Mesendoderm (in vitro differentiated cells): ENCODE measurements at regions not wholly inside any gene's neighbourhood (a gene's known extent, or its start where the extent isn't known, plus 50 kb on each side); places are given as distances from the start of the nearest gene placed in this dataset.

Experiments used
- DNase-seq: peaks from one replicate; pipeline ENCODE4 v3.0.0; 2013
- H2AK5ac ChIP-seq: 2 replicates; pipeline ENCODE4 v1.6.1; 2013; ENCODE audit warnings: low read length, inconsistent platforms
- H2BK120ac ChIP-seq: 2 replicates; pipeline ENCODE4 v1.6.1; 2013; ENCODE audit warnings: low read depth, mild to moderate bottlenecking, low read length, moderate library complexity, mixed read lengths
- H2BK15ac ChIP-seq: replicated peaks from 2 replicates; pipeline ENCODE4 v1.6.1; 2013; ENCODE audit warnings: low read depth, mild to moderate bottlenecking, moderate library complexity
- H2BK5ac ChIP-seq: 2 replicates; pipeline ENCODE4 v1.6.1; 2013; ENCODE audit warnings: low read length, inconsistent platforms
- H3K18ac ChIP-seq: 2 replicates; pipeline ENCODE4 v1.6.1; 2013; ENCODE audit warnings: mild to moderate bottlenecking, low read length, mixed read lengths
- H3K23ac ChIP-seq: one replicate; pipeline ENCODE4 v1.6.1; 2013; ENCODE audit warnings: low read length
- H3K27ac ChIP-seq: 2 replicates; pipeline ENCODE4 v1.5.1; 2013; ENCODE audit warnings: low read depth, mild to moderate bottlenecking, inconsistent platforms, low read length, moderate library complexity
- H3K27me3 ChIP-seq: 2 replicates; pipeline ENCODE4 v1.6.1; 2013; ENCODE audit warnings: low read length, control low read depth, mild to moderate bottlenecking, inconsistent platforms; ENCODE audit not compliant: insufficient read depth, poor library complexity
- H3K36me3 ChIP-seq: 2 replicates; pipeline ENCODE4 v1.6.1; 2013; ENCODE audit warnings: low read length, inconsistent platforms; ENCODE audit not compliant: control insufficient read depth, insufficient read depth
- H3K4ac ChIP-seq: one replicate; pipeline ENCODE4 v1.6.1; 2013; ENCODE audit warnings: low read depth, mild to moderate bottlenecking, low read length, moderate library complexity
- H3K4me1 ChIP-seq: 2 replicates; pipeline ENCODE4 v1.6.1; 2013; ENCODE audit warnings: low read depth, low read length, inconsistent platforms; ENCODE audit not compliant: control insufficient read depth
- H3K4me2 ChIP-seq: 2 replicates; pipeline ENCODE4 v1.6.1; 2013; ENCODE audit warnings: low read length
- H3K4me3 ChIP-seq: 2 replicates; pipeline ENCODE4 v1.5.1; 2013; ENCODE audit warnings: mild to moderate bottlenecking, low read length
- H3K56ac ChIP-seq: one replicate; pipeline ENCODE4 v1.6.1; 2013; ENCODE audit warnings: low read length
- H3K79me1 ChIP-seq: 2 replicates; pipeline ENCODE4 v1.6.1; 2013; ENCODE audit warnings: low read length, inconsistent platforms
- H3K79me2 ChIP-seq: 2 replicates; pipeline ENCODE4 v1.6.1; 2013; ENCODE audit warnings: mild to moderate bottlenecking, low read length; ENCODE audit not compliant: control insufficient read depth, insufficient read depth
- H3K9ac ChIP-seq: 2 replicates; pipeline ENCODE4 v1.6.1; 2013; ENCODE audit warnings: low read length, inconsistent platforms
- H4K5ac ChIP-seq: one replicate; pipeline ENCODE4 v1.6.1; 2013; ENCODE audit warnings: low read length
- H4K8ac ChIP-seq: one replicate; pipeline ENCODE4 v1.6.1; 2013; ENCODE audit warnings: low read depth, mild to moderate bottlenecking, control low read depth, low read length, moderate library complexity
- WGBS: extraction: QIAGEN DNeasy Blood & Tissue Kit; methylation state at CpG from one replicate; pipeline ENCODE4 v1.1.7; 2013; ENCODE audit warnings: low lambda C conversion rate, missing lambda C conversion rate; ENCODE audit not compliant: insufficient coverage; ENCODE audit errors: extremely low coverage; 5-methylcytosine and 5-hydroxymethylcytosine counted together

GRCh38 chr20:24366336-24367004, 103.0 kb upstream of the SYNDIG1 start:
- Histone ChIP-seq H3K56ac (no peak overlapping the region), H3K27me3 (no peaks in the 10 kb centered on the region), H3K36me3 (no peaks in the 10 kb centered on the region), H3K23ac (no peak overlapping the region), H3K4me2 (no peak overlapping the region), H3K79me1 (no peaks in the 10 kb centered on the region), H3K79me2 (no peaks in the 10 kb centered on the region), H4K8ac (no peak overlapping the region), H2BK15ac (no peak overlapping the region), H3K4me3 (no peak overlapping the region), H2BK5ac (no peak overlapping the region), H4K5ac (no peak overlapping the region), H2BK120ac (no peak overlapping the region), H3K9ac (no peak overlapping the region), H3K27ac (no peak overlapping the region), H2AK5ac (no peak overlapping the region), H3K18ac (no peak overlapping the region), H3K4me1 (peaks cover 9% of the 10 kb centered on the region), H3K4ac (no peak overlapping the region)
- DNase-seq = no peak
- no CpG with 5 or more reads among the region's 16 CpGs for WGBS

GRCh38 chr20:24365670-24366069, 103.8 kb upstream of the SYNDIG1 start:
- Histone ChIP-seq H4K5ac (no peak overlapping the region), H3K79me1 (no peaks in the 10 kb centered on the region), H2AK5ac (no peak overlapping the region), H3K27me3 (no peaks in the 10 kb centered on the region), H3K4me1 (peaks cover 9% of the 10 kb centered on the region), H3K4ac (no peak overlapping the region), H2BK15ac (no peak overlapping the region), H3K18ac (no peak overlapping the region), H3K9ac (no peak overlapping the region), H3K56ac (no peak overlapping the region), H3K27ac (no peak overlapping the region), H3K4me3 (no peak overlapping the region), H2BK120ac (no peak overlapping the region), H2BK5ac (no peak overlapping the region), H3K4me2 (no peak overlapping the region), H3K36me3 (no peaks in the 10 kb centered on the region), H4K8ac (no peak overlapping the region), H3K79me2 (no peaks in the 10 kb centered on the region), H3K23ac (no peak overlapping the region)
- no peak for DNase-seq
- WGBS = no CpG with 5 or more reads among the region's 3 CpGs

GRCh38 chr20:24364482-24364881, 104.9 kb upstream of the SYNDIG1 start:
- Histone ChIP-seq H3K79me1 (no peaks in the 10 kb centered on the region), H2BK120ac (no peak overlapping the region), H3K56ac (peak overlapping the region; percentile 51), H3K9ac (no peak overlapping the region), H2BK5ac (peak overlapping the region; percentile 61), H3K36me3 (no peaks in the 10 kb centered on the region), H3K27ac (no peak overlapping the region), H4K5ac (no peak overlapping the region), H3K4me2 (no peak overlapping the region), H3K4me1 (peaks cover 9% of the 10 kb centered on the region), H3K4me3 (no peak overlapping the region), H2BK15ac (no peak overlapping the region), H3K79me2 (no peaks in the 10 kb centered on the region), H2AK5ac (no peak overlapping the region), H3K23ac (no peak overlapping the region), H3K4ac (no peak overlapping the region), H3K27me3 (no peaks in the 10 kb centered on the region), H3K18ac (no peak overlapping the region), H4K8ac (no peak overlapping the region)
- DNase-seq = peak; percentile 87
- no CpG with 5 or more reads among the region's 4 CpGs for WGBS

GRCh38 chr20:24363031-24363430, 106.4 kb upstream of the SYNDIG1 start:
- peak; percentile 32 for DNase-seq
- Histone ChIP-seq H3K27me3 (no peaks in the 10 kb centered on the region), H4K8ac (no peak overlapping the region), H2AK5ac (no peak overlapping the region), H3K18ac (no peak overlapping the region), H3K79me1 (no peaks in the 10 kb centered on the region), H2BK5ac (no peak overlapping the region), H3K4me1 (peaks cover 7% of the 10 kb centered on the region), H3K4me2 (no peak overlapping the region), H3K9ac (no peak overlapping the region), H3K79me2 (no peaks in the 10 kb centered on the region), H3K56ac (no peak overlapping the region), H3K4me3 (no peak overlapping the region), H2BK15ac (no peak overlapping the region), H4K5ac (no peak overlapping the region), H3K23ac (no peak overlapping the region), H2BK120ac (no peak overlapping the region), H3K36me3 (no peaks in the 10 kb centered on the region), H3K4ac (no peak overlapping the region), H3K27ac (no peak overlapping the region)
- no CpG with 5 or more reads among the region's 8 CpGs for WGBS

- Histone ChIP-seq H3K18ac (no peak overlapping the region), H3K9ac (no peak overlapping the region), H3K56ac (no peak overlapping the region), H3K79me2 (no peaks in the 10 kb centered on the region), H2BK5ac (no peak overlapping the region), H3K79me1 (no peaks in the 10 kb centered on the region), H4K8ac (no peak overlapping the region), H3K36me3 (no peaks in the 10 kb centered on the region), H2AK5ac (no peak overlapping the region), H3K27ac (no peak overlapping the region), H4K5ac (no peak overlapping the region), H3K27me3 (no peaks in the 10 kb centered on the region), H3K23ac (no peak overlapping the region), H2BK120ac (no peak overlapping the region), H3K4me3 (no peak overlapping the region), H2BK15ac (no peak overlapping the region), H3K4me2 (no peak overlapping the region), H3K4me1 (peaks cover 7% of the 10 kb centered on the region), H3K4ac (no peak overlapping the region)
- no peak for DNase-seq
These were observed 107.3 kb upstream of the SYNDIG1 start for GRCh38 chr20:24362080-24362479.

- Histone ChIP-seq H3K27me3 (no peaks in the 10 kb centered on the region), H4K5ac (no peak overlapping the region), H3K36me3 (no peaks in the 10 kb centered on the region), H2BK120ac (no peak overlapping the region), H2BK5ac (no peak overlapping the region), H4K8ac (no peak overlapping the region), H2BK15ac (no peak overlapping the region), H3K4me1 (peaks cover 7% of the 10 kb centered on the region), H3K4me2 (no peak overlapping the region), H3K79me2 (no peaks in the 10 kb centered on the region), H2AK5ac (no peak overlapping the region), H3K79me1 (no peaks in the 10 kb centered on the region), H3K27ac (no peak overlapping the region), H3K4me3 (no peak overlapping the region), H3K23ac (no peak overlapping the region), H3K4ac (no peak overlapping the region), H3K9ac (no peak overlapping the region), H3K56ac (no peak overlapping the region), H3K18ac (no peak overlapping the region)
- DNase-seq = no peak
- WGBS = no CpG with 5 or more reads among the region's 2 CpGs
These were observed 107.9 kb upstream of the SYNDIG1 start for GRCh38 chr20:24361541-24361940.
